ENCODE measurements at regions not wholly inside any gene's neighbourhood (a gene's known extent, or its start where the extent isn't known, plus 50 kb on each side); places are given as distances from the start of the nearest gene placed in this dataset.

DNA sequence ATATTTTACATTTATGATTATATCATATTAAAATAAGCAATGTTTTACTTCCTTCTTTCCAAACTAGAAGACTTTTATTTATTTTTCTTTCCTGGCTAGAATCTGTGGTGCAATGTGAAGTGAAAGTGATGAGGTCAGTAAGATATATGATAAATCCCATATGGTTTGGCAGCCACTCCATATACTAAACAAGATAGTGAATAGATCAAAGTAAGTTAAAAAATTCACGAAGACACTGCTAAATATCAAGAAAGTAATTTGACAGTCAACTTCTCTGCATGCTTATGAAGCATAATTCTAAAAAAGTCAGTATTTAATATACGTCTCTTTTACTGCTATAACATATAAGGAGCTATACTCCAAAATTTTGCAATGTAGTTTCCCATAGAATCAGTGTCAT lies 972.8 kb downstream of the DTWD2 start:
- TF ChIP-seq, protein P1, sequence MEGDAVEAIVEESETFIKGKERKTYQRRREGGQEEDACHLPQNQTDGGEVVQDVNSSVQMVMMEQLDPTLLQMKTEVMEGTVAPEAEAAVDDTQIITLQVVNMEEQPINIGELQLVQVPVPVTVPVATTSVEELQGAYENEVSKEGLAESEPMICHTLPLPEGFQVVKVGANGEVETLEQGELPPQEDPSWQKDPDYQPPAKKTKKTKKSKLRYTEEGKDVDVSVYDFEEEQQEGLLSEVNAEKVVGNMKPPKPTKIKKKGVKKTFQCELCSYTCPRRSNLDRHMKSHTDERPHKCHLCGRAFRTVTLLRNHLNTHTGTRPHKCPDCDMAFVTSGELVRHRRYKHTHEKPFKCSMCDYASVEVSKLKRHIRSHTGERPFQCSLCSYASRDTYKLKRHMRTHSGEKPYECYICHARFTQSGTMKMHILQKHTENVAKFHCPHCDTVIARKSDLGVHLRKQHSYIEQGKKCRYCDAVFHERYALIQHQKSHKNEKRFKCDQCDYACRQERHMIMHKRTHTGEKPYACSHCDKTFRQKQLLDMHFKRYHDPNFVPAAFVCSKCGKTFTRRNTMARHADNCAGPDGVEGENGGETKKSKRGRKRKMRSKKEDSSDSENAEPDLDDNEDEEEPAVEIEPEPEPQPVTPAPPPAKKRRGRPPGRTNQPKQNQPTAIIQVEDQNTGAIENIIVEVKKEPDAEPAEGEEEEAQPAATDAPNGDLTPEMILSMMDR (IDR thresholded peaks at IDR 0.05; ENCODE audit: low read depth, low read length): no peak
- TF ChIP-seq EZH2phosphoT487 (IDR thresholded peaks at IDR 0.05; ENCODE audit: low read depth): no peak

All from OCI-LY3 (cell line).